Gastrocnemius medialis (tissue), 4 donors: ENCODE measurements at regions not wholly inside any gene's neighbourhood (a gene's known extent, or its start where the extent isn't known, plus 50 kb on each side); places are given as distances from the start of the nearest gene placed in this dataset.
A peak's percentile ranks its signal among the peaks of the same experiment; 100 is the strongest.

ENCODE experiments used
- ATAC-seq, 2 donors: fragments of 150-250 bp; one replicate each; pipeline ENCODE4 v1.9.1; 2016
- DNase-seq, 2 donors: peaks; one replicate each; pipeline ENCODE4 v3.0.0-alpha.2; 2019
- H3K27ac ChIP-seq, 4 donors: fragments of 200-600 bp; sonication (generic); 1 replicate in 1 of 4; 2 replicates in 3 of 4; pipeline ENCODE4 v1.5.1; 2016 to 2018; ENCODE audit warnings: mild to moderate bottlenecking in 2 of 4, moderate library complexity in 1 of 4
- H3K27me3 ChIP-seq, 3 donors: fragments of 200-600 bp; sonication (generic) in 2 of 3; 1 replicate in 1 of 3; 2 replicates in 2 of 3; pipeline versions ENCODE4 v1.5.1 to v1.6.0; 2016 to 2019; ENCODE audit warnings: mild to moderate bottlenecking in 1 of 3, moderate library complexity in 1 of 3
- H3K36me3 ChIP-seq, 2 donors: fragments of 200-600 bp; sonication (generic) in 1 of 2; one replicate each; pipeline ENCODE4 v1.5.1; 2017 to 2018
- H3K4me1 ChIP-seq, 2 donors: fragments of 200-600 bp; sonication (generic) in 1 of 2; one replicate each; pipeline ENCODE4 v1.5.1; 2016 to 2017; ENCODE audit warnings: mild to moderate bottlenecking in 2 of 2
- H3K4me3 ChIP-seq, 4 donors: fragments of 200-600 bp; sonication (generic) in 3 of 4; 1 replicate in 1 of 4; 2 replicates in 3 of 4; pipeline ENCODE4 v1.5.1; 2016 to 2019; ENCODE audit warnings: mild to moderate bottlenecking in 2 of 4
- H3K9me3 ChIP-seq, 3 donors: fragments of 200-600 bp; sonication (generic) in 2 of 3; 1 replicate in 1 of 3; 2 replicates in 2 of 3; pipeline ENCODE4 v1.5.1; 2016 to 2019
- POLR2A ChIP-seq, 2 donors: fragments of 450-650 bp; IDR thresholded peaks; one replicate each; pipeline ENCODE4 v1.6.1; 2017; ENCODE audit warnings: antibody characterized with exemption in 2 of 2, mild to moderate bottlenecking in 2 of 2, moderate library complexity in 2 of 2
- in situ Hi-C, 4 donors: fragments of 200-750 bp; cut with MboI; loops; one replicate each; pipeline versions ENCODE4 v1.15.0 to v1.8.0; 2017; ENCODE audit warnings: low sequenced_read_pairs in 4 of 4
- intact Hi-C: fragments of 100-400 bp; cut with DNase I; formaldehyde crosslinking; loops from one replicate; pipeline ENCODE4 v1.15.1; 2023; ENCODE audit warnings: low total_unique reads
- TF ChIP-seq, protein P1 (sequence below), 5 experiments: fragments of 450-650 bp in 3 of 5; fragments of 200-600 bp in 2 of 5; sonication (generic) in 2 of 5; IDR thresholded peaks in 4 of 5; conservative IDR thresholded peaks in 1 of 5; 1 replicate in 4 of 5; 2 replicates in 1 of 5; pipeline ENCODE4 v1.5.1; 2016 to 2019; ENCODE audit warnings: antibody characterized with exemption in 5 of 5, mild to moderate bottlenecking in 3 of 5, moderate library complexity in 3 of 5

GRCh38 chr2:234373060-234373459 is 123.8 kb downstream of the ARL4C start:
- H3K9me3 ChIP-seq = no peaks in the 10 kb centered on the region
- H3K27me3 ChIP-seq = no peaks in the 10 kb centered on the region
- TF ChIP-seq, protein P1, sequence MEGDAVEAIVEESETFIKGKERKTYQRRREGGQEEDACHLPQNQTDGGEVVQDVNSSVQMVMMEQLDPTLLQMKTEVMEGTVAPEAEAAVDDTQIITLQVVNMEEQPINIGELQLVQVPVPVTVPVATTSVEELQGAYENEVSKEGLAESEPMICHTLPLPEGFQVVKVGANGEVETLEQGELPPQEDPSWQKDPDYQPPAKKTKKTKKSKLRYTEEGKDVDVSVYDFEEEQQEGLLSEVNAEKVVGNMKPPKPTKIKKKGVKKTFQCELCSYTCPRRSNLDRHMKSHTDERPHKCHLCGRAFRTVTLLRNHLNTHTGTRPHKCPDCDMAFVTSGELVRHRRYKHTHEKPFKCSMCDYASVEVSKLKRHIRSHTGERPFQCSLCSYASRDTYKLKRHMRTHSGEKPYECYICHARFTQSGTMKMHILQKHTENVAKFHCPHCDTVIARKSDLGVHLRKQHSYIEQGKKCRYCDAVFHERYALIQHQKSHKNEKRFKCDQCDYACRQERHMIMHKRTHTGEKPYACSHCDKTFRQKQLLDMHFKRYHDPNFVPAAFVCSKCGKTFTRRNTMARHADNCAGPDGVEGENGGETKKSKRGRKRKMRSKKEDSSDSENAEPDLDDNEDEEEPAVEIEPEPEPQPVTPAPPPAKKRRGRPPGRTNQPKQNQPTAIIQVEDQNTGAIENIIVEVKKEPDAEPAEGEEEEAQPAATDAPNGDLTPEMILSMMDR (IDR thresholded peaks at IDR 0.05 in 4 of 5, conservative IDR thresholded peaks at IDR 0.05 in 1 of 5) = no peak
- no peak for TF ChIP-seq POLR2A (IDR thresholded peaks at IDR 0.05)
- no peak for DNase-seq
- ATAC-seq = no peak
- H3K4me3 ChIP-seq = no peak overlapping the region
- H3K36me3 ChIP-seq = no peaks in the 10 kb centered on the region
- no peak overlapping the region for H3K27ac ChIP-seq
- intact Hi-C loops (no loop called here), in situ Hi-C loops (no loop called here)
- peaks cover 0 to under 1% of the 10 kb centered on the region in 2 donors for H3K4me1 ChIP-seq

DNA sequence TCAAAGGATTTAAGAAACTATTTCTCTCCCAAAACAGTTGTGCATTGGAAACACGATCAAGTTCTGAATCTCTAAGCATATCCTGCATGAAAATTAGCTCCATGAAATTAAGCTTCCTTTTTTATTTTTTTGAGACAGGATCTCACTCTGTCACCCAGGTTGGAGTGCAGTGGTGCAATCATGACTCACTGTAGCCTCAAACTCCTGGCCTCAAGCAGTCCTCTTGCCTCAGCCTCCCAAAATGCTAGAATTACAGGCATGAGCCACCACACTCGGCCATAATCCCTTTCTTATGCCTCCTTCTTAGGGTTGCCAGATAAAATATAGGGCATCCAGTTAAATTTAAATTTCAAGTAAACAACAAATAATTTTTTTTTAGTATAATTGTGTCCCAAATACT is 124.4 kb downstream of the ARL4C start:
- no peak for DNase-seq
- Histone ChIP-seq H3K27me3 (no peaks in the 10 kb centered on the region), H3K4me1 (no peaks in the 10 kb centered on the region), H3K9me3 (no peaks in the 10 kb centered on the region), H3K27ac (no peak overlapping the region), H3K4me3 (no peak overlapping the region), H3K36me3 (no peaks in the 10 kb centered on the region)
- TF ChIP-seq POLR2A (IDR thresholded peaks at IDR 0.05) = no peak
- TF ChIP-seq, protein P1 (IDR thresholded peaks at IDR 0.05 in 4 of 5, conservative IDR thresholded peaks at IDR 0.05 in 1 of 5) = no peak
- in situ Hi-C loops = no loop called here
- no peak for ATAC-seq
- intact Hi-C loops = no loop called here

DNA sequence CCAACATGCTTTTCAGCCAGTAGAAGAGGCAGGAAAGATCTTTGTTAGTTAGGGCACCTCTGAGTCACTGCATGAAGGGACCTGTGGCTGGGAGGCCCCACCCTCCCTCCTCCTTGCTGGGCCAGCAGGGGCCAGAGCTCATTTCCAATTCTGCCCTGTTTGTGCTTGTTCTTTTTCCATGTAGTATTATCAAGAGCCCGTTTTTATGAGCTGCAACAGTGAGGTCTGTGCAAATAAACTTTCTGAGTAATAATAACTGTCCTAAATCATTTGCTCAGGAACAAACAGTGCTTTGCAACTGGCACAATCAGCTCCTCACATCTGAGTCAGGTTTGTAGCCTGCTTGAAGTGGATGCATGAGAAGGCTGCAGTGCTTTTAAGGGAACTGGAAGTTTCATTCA is 128.0 kb downstream of the ARL4C start:
- no peaks in the 10 kb centered on the region for H3K9me3 ChIP-seq
- no peaks in the 10 kb centered on the region for H3K4me1 ChIP-seq
- H3K4me3 ChIP-seq = no peak overlapping the region
- peak; percentile 53 to 86 for ATAC-seq
- in situ Hi-C loops = no loop called here
- DNase-seq = peak; percentile 13 to 29
- H3K36me3 ChIP-seq = no peaks in the 10 kb centered on the region
- intact Hi-C loops = no loop called here
- peak overlapping the region in 1 of 4 donors; percentile 64 for H3K27ac ChIP-seq
- no peaks in the 10 kb centered on the region for H3K27me3 ChIP-seq
- TF ChIP-seq, protein P1 (IDR thresholded peaks at IDR 0.05 in 4 of 5, conservative IDR thresholded peaks at IDR 0.05 in 1 of 5) = no peak

GRCh38 chr2:234366891-234367290 is 130.0 kb downstream of the ARL4C start:
- H3K27ac ChIP-seq = no peak overlapping the region
- in situ Hi-C loops (no loop called here), intact Hi-C loops (no loop called here)
- no peaks in the 10 kb centered on the region for H3K4me1 ChIP-seq
- no peak overlapping the region for H3K4me3 ChIP-seq
- no peak for DNase-seq
- TF ChIP-seq POLR2A (IDR thresholded peaks at IDR 0.05) = no peak
- TF ChIP-seq, protein P1 (IDR thresholded peaks at IDR 0.05 in 4 of 5, conservative IDR thresholded peaks at IDR 0.05 in 1 of 5) = no peak
- no peaks in the 10 kb centered on the region for H3K36me3 ChIP-seq
- ATAC-seq = peak in 1 of 2 donors; percentile 45
- no peaks in the 10 kb centered on the region for H3K27me3 ChIP-seq
- no peaks in the 10 kb centered on the region for H3K9me3 ChIP-seq

DNA sequence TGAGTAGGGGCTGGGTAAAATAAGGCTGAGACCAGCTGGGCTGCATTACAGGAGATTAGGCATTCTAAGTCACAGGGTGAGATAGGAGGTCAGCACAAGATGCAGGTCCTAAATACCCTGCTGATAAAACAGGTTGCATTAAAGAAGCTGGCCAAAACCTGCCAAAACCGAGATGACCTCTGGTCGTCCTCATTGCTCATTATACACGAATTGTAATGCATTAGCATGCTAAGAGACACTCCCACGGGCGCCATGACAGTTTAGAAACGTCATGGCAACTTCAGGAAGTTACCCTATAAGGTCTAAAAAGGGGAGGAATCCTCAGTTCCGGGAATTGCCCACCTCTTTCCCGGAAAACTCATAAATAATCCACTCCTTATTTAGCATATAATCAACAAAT is 132.2 kb downstream of the ARL4C start:
- no peak overlapping the region for H3K27ac ChIP-seq
- no peaks in the 10 kb centered on the region for H3K27me3 ChIP-seq
- ATAC-seq (no peak), DNase-seq (no peak)
- H3K4me3 ChIP-seq = no peak overlapping the region
- H3K4me1 ChIP-seq = no peaks in the 10 kb centered on the region
- TF ChIP-seq POLR2A (IDR thresholded peaks at IDR 0.05) = no peak
- TF ChIP-seq, protein P1 (IDR thresholded peaks at IDR 0.05 in 4 of 5, conservative IDR thresholded peaks at IDR 0.05 in 1 of 5) = no peak
- intact Hi-C loops = no loop called here
- H3K9me3 ChIP-seq = no peaks in the 10 kb centered on the region
- in situ Hi-C loops = no loop called here
- no peaks in the 10 kb centered on the region for H3K36me3 ChIP-seq
